NCI-H446 (cell line): ENCODE measurements at regions not wholly inside any gene's neighbourhood (a gene's known extent, or its start where the extent isn't known, plus 50 kb on each side); places are given as distances from the start of the nearest gene placed in this dataset.
A peak's percentile ranks its signal among the peaks of the same experiment; 100 is the strongest.
"Not testable (repeated sequence)": the region's sequence is repeated elsewhere in the genome, so short reads cannot be mapped to it uniquely, and the experiment has no call there.

Source experiments
- DNase-seq, 2 experiments: peaks; one replicate each; lab custom pipeline; 2025; lab: John Stamatoyannopoulos, UW

GRCh38 chr16:24624102-24624501, 84.7 kb downstream of the RBBP6 start:
- no peak for DNase-seq

DNA sequence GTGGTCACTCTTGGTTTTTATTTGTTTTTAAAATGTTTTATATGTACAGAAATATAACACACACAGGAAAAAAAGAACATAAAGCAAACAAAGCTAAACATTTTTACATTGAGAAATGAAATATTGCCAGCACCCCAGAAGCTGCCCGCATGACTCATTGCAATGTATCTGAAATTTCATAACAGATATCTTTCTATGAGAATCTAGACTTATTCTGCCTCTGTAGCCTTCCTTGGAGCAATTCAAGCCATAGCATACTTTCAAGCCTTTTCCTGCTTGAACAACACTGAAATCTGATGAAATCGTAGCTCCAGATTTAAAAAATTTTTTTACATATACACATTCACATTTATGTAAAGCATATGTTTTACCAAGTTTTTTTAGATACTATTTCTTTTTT, 86.9 kb downstream of the RBBP6 start:
- DNase-seq: no peak

GRCh38 chr16:24634919-24635318, 94.5 kb upstream of the TNRC6A start:
- DNase-seq: no peak

- DNase-seq: peak; percentile 80 to 95
Measured at GRCh38 chr16:24635900-24636610, 93.4 kb upstream of the TNRC6A start.

- DNase-seq: no peak
Measured at GRCh38 chr16:24639769-24640168, 89.7 kb upstream of the TNRC6A start.

GRCh38 chr16:24643489-24643888, 86.0 kb upstream of the TNRC6A start:
- no peak for DNase-seq

DNA sequence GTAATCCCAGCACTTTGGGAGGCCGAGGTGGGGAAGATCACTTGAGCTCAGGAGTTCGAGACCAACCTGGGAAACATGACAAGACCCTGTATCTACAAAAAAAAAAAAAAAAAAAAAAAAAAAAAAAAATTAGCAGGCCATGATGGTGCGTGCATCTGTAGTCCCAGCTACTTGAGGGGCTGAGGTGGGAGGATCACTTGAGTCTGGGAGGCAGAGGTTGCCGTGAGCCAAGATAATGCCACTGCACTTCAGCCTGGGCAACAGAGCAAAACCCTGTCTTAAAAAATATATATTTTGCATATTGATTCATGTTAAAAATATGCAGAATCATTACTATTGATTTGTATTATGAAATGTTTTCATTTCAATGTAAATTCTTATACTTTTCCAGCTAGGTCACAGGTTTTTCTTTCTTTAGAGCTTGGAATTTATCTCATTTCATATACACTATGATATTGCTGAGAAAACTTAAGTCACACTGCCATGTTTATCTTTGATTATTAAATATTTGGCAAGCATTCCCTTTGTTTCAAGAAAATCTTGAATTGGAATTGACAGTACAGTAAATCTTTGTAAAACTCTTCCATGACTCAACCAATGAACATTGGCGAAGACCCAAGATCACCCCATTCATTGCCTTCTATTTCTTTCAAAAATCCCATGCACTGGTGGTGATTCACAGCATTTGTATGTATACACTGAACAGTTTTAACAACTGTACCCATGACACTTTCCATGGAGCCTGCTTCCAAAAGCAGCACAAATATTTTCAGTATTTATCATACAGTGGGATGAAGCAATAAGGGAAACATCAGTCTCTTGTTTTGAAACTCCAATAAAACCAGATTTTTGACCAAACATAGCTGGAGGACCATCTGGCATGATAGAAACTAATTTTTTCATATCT, 83.5 kb upstream of the TNRC6A start:
- DNase-seq: peak; percentile 57 to 69

DNA sequence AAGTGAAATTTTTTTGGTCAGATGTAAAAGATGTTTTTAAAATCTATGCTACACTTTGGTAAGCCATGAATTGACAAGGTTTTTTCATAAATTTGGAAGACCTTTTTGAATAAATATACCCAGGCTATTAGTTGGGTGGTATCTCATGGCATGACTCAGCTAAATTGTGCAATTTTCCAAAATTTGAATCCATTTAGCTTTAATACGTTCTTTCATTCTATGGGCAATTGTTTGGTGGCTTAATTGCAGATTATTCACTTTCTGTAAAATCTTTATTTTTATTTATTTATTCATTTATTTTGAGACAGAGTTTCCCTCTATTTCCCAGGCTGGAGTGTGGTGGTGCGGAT, 82.8 kb upstream of the TNRC6A start:
- DNase-seq: no peak

DNA sequence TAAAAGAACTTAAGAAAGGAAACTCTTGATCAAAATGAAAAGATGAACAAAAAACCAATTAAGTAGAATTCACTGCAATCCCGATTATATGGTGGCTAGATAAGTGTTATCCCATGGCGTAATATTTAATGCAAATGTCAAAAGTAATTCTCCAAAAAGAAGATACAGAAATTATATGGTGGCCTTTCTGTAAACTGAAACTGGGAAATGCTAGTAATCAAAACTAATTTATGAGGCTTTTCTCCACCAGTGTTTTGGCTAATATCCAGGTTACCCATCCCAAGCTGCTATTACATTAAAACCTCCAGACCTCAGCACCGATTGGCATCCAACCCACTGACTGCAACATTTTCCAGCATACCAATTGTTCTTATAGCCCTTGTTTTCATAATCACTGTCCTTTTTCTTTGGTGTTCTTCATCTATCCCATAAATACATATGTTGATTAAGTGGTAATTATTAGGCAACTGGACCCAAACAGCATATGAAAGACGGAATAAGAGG, 77.2 kb upstream of the TNRC6A start:
- peak in 1 of 2 experiments; percentile 6 for DNase-seq

GRCh38 chr16:24652803-24653202, 76.6 kb upstream of the TNRC6A start:
- DNase-seq: no peak

DNA sequence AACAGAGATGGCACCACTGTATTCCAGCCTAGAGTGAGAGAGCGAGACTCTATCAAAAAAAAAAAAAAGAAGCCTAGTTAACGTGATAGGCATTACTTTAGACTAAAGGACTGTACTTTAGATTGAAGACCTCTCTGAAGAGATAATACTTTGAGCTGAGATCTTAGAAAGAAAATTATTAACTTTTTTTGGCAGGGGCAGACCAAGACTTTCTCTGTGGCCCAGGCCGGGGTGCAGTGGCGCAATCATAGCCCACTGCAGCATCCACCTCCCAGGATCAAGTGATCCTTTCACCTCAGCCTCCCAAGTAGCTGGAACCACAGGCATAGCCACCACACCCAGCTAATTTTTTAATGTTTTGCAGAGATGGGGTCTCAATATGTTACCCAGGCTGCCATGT, 75.7 kb upstream of the TNRC6A start:
- DNase-seq: no peak

- not testable (repeated sequence) for DNase-seq
Measured at GRCh38 chr16:24665942-24666341, 63.5 kb upstream of the TNRC6A start.

DNA sequence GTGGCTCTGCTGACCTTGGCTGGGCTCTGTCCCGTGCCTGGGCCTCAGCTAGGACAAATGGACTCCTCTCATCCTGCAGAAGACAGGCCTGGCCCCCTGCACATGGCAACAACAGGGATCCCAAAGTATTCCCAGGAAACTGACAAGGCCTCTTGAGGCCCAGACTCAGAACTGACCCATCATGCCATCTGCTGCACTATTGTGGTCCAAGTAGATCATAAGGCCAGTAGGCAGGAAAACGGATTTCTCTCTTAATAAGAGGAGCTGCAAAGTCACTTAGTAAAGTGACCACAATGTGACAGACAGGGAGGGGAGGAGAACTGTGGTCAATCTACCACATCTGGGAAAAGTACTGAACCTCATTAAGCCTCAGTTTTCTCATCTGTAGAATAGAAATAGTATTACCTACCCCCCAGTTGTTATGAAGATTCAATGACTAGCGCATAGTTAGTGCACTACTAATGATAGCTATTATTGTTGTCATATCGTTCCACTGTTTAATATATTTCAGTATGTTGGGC, 62.1 kb upstream of the TNRC6A start:
- DNase-seq: peak in 1 of 2 experiments; percentile 27

DNA sequence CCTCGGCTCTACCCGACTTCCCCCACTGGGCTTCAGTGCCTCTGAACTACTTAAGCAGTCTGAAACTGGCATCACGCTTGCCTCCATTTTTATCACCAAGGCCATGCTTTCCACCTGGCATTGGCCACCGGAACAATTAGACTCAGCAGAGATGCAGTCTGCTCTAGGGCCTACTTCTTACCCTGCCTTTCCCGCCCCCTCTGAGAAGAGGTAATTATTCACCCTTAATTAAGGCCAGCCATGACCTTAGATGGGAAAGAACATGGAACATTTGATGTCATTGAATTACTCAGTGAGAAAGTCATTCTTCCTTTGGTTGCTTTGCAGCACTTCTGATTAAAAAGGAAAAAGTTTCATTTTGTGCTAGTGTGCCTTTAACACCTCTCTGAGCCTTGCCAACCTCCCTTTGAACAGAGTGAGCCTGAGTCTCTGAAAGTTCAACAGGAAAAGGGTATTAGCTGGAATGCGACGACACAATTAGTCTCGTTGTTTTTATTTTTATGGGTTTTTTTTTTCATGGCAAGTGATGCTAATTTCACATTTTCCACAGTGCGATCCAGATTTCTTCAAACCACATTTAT, 60.9 kb upstream of the TNRC6A start:
- DNase-seq: no peak

DNA sequence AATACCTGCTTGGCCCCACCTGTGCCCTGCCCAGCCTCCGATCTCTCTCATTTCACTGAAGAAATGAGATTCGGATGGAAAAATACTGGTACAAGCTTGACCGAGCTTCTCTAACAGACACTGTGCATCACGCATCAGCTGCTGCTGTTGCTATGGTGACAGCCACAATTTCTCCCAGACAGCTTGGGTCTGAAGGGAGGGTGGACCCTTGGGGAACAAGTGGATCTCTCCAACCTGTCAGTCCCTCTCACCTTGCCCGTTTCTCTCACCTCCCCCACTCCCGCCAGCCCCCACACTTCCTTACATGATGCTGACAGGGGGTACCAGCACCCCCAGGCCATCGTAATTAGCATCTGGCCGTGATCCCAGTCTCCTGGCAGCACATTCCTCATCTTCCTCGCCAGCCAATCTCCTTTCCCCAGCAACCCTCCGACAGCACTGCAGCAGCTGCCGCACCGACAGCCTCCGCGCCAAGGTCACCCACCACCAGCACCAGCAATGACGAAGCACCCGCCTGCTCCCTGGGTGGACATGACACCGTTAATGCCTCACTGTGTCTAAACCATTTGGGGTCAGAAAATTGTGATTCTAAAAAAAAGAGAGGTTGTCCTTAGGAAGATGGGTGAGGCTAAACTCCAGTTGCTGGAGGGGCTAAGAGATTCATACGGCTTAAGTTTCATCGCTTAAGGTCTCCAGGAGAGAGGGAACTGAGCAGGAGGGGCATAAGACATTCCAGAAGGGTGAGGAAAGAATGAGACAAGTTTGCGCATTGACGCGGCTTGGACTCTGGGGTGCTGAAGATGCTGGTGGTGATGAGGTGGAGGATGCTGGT, 58.6 kb upstream of the TNRC6A start:
- peak; percentile 78 to 85 for DNase-seq

GRCh38 chr16:24671455-24671954, 57.9 kb upstream of the TNRC6A start:
- DNase-seq: no peak

DNA sequence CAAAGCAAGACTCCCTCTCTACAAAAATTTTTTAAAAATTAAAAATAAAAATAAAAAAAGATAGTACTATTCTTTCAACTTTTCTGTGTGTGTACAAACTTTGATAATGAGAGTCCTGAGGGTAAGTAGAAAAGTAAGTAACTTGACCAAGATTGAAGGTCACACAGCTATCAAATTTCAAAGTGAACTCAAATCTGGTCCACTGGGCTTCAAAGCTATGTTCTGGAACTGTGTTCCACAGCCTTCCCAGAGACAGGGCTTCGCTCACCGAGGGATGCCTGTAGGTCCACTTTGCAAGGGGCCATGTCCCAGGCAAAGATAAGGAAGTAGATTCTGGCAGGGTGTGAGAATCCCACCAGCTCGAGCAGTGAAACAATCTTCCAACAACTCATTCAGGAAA, 56.3 kb upstream of the TNRC6A start:
- DNase-seq: no peak

- DNase-seq: no peak
Measured at GRCh38 chr16:24674877-24675276, 54.6 kb upstream of the TNRC6A start.

DNA sequence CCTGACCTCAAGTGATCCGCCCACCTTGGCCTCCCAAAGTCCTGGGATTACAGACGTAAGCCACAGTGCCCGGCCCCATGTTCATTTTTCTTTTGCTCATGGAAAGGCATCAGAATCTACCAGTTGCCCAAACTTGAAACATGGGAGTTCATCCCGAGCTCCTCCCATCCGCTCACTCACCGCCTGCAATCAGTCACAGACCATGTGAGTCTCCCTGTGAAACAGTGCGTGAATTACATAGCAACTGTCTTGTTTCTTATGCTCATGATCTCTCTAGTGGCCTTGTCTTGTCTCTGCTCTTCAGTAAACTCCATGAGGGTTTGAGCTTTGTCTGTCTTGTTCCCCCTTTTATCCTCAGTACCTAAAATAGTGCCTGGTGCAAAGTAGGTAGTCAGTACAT, 52.1 kb upstream of the TNRC6A start:
- no peak for DNase-seq
